ENCODE measurements at regions not wholly inside any gene's neighbourhood (a gene's known extent, or its start where the extent isn't known, plus 50 kb on each side); places are given as distances from the start of the nearest gene placed in this dataset.
A peak's percentile ranks its signal among the peaks of the same experiment; 100 is the strongest.

DNA sequence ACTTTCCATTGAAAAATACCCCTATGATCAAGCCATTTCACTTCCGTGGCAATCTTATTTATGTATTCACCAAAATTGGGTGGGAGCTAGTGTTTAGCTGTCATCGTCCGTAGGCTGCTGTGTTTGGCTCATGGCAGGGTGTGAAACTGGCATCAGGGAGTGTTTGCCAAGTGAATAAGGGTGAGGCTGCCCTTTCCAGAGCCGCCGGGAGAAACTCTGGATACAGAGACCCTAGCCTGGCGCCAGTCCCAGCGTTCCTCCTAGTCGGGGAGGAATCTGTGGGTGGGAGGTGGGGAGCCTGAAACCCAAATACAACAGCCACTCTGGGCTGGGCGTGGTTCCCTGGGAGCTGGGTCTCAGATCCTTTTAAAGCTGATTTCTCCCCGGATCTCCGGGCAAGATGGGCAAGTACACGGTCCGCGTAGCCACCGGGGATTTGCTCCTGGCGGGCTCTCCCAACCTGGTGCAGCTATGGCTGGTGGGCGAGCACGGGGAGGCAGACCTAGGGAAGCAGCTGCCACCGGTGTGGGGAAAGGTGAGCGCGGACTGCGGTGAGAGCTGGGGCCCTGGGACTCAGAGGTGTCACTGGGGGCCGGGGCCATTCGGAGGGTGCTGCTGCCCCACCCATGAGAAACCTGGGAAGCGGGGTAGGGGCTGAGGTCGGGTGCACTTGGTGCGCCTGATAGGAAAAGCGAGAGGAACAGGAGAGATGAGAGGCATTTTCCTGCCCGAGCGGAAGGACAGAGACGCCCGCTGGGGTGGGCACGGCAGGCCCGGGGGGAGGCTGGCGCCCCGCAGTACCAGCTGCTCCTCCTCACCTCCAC, 62.1 kb upstream of the TEKT1 start:
- no peaks in the 10 kb centered on the region for H4K20me1 ChIP-seq (ENCODE audit: insufficient read depth, low read length)
- no peak overlapping the region for H3K4me3 ChIP-seq (ENCODE audit: insufficient read depth, low read length)
- no peaks in the 10 kb centered on the region for H3K36me3 ChIP-seq (ENCODE audit: insufficient read depth, low read length)
- H3K79me2 ChIP-seq (ENCODE audit: insufficient read depth, low read length): no peaks in the 10 kb centered on the region
- no peaks in the 10 kb centered on the region for H3K4me1 ChIP-seq (ENCODE audit: insufficient read depth, low read length)
- peaks cover 40% of the 10 kb centered on the region for H3K27me3 ChIP-seq (ENCODE audit: insufficient read depth, low read length)
- H3K4me2 ChIP-seq (ENCODE audit: insufficient read depth, low read length): no peak overlapping the region
- no peak overlapping the region for H2AFZ ChIP-seq (ENCODE audit: low read length)
- H3K27ac ChIP-seq (ENCODE audit: low read depth, low read length): no peak overlapping the region
- TF ChIP-seq, protein P1, sequence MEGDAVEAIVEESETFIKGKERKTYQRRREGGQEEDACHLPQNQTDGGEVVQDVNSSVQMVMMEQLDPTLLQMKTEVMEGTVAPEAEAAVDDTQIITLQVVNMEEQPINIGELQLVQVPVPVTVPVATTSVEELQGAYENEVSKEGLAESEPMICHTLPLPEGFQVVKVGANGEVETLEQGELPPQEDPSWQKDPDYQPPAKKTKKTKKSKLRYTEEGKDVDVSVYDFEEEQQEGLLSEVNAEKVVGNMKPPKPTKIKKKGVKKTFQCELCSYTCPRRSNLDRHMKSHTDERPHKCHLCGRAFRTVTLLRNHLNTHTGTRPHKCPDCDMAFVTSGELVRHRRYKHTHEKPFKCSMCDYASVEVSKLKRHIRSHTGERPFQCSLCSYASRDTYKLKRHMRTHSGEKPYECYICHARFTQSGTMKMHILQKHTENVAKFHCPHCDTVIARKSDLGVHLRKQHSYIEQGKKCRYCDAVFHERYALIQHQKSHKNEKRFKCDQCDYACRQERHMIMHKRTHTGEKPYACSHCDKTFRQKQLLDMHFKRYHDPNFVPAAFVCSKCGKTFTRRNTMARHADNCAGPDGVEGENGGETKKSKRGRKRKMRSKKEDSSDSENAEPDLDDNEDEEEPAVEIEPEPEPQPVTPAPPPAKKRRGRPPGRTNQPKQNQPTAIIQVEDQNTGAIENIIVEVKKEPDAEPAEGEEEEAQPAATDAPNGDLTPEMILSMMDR (IDR thresholded peaks at IDR 0.05; ENCODE audit: extremely low read depth, low read depth, low read length): no peak
- H3K9me3 ChIP-seq (ENCODE audit: low read depth, low read length): no peaks in the 10 kb centered on the region
- DNase-seq (ENCODE audit: insufficient read length, low spot score, missing footprints): peak; percentile 45

DNA sequence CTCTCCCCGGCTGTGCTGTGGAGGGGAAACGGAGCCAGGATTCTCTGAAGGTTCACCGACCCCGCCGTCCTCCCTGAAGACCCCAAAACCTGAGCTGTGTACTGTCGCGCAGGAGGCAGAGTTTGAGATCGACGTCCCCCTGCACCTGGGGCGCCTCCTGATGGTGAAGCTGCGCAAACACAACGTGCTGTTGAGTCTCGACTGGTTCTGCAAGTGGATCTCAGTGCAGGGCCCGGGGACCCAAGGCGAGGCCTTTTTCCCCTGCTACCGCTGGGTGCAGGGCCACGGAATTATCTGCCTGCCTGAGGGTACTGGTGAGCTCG, 62.6 kb upstream of the TEKT1 start:
- Histone ChIP-seq H3K4me2 (ENCODE audit: insufficient read depth, low read length) (no peak overlapping the region), H3K9me3 (ENCODE audit: low read depth, low read length) (no peaks in the 10 kb centered on the region), H3K4me3 (ENCODE audit: insufficient read depth, low read length) (no peak overlapping the region), H3K27me3 (ENCODE audit: insufficient read depth, low read length) (peaks cover 40% of the 10 kb centered on the region), H3K27ac (ENCODE audit: low read depth, low read length) (no peak overlapping the region), H3K36me3 (ENCODE audit: insufficient read depth, low read length) (no peaks in the 10 kb centered on the region), H3K4me1 (ENCODE audit: insufficient read depth, low read length) (no peaks in the 10 kb centered on the region), H2AFZ (ENCODE audit: low read length) (no peak overlapping the region), H3K79me2 (ENCODE audit: insufficient read depth, low read length) (no peaks in the 10 kb centered on the region), H4K20me1 (ENCODE audit: insufficient read depth, low read length) (no peaks in the 10 kb centered on the region)
- DNase-seq (ENCODE audit: insufficient read length, low spot score, missing footprints): peak; percentile 76
- TF ChIP-seq, protein P1 (IDR thresholded peaks at IDR 0.05; ENCODE audit: extremely low read depth, low read depth, low read length): peak; percentile 30

DNA sequence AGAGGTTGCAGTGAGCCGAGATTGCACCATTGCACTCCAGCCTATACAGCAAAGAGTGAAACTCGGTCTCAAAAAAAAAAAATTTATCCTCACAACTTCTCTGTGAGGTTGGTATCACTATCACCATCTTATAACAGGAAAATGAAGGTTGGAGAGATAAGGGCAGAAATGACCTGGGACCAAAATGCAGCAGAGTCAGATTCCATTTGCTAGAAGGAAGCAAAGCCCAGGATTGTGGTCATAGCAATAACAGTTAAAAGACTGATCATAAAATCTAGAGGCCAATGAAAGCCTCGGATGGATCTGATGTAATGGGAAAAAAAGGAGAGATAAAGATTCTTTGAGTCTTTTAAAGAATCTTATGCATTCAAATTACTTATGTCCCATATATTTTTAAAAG, 69.6 kb upstream of the TEKT1 start:
- Histone ChIP-seq H2AFZ (ENCODE audit: low read length) (no peak overlapping the region), H4K20me1 (ENCODE audit: insufficient read depth, low read length) (no peaks in the 10 kb centered on the region), H3K4me1 (ENCODE audit: insufficient read depth, low read length) (no peaks in the 10 kb centered on the region), H3K27me3 (ENCODE audit: insufficient read depth, low read length) (peaks cover 6% of the 10 kb centered on the region), H3K27ac (ENCODE audit: low read depth, low read length) (no peak overlapping the region), H3K4me2 (ENCODE audit: insufficient read depth, low read length) (no peak overlapping the region), H3K79me2 (ENCODE audit: insufficient read depth, low read length) (no peaks in the 10 kb centered on the region), H3K36me3 (ENCODE audit: insufficient read depth, low read length) (no peaks in the 10 kb centered on the region), H3K9me3 (ENCODE audit: low read depth, low read length) (no peaks in the 10 kb centered on the region), H3K4me3 (ENCODE audit: insufficient read depth, low read length) (no peak overlapping the region)
- TF ChIP-seq, protein P1 (IDR thresholded peaks at IDR 0.05; ENCODE audit: extremely low read depth, low read depth, low read length): no peak
- peak; percentile 37 for DNase-seq (ENCODE audit: insufficient read length, low spot score, missing footprints)

DNA sequence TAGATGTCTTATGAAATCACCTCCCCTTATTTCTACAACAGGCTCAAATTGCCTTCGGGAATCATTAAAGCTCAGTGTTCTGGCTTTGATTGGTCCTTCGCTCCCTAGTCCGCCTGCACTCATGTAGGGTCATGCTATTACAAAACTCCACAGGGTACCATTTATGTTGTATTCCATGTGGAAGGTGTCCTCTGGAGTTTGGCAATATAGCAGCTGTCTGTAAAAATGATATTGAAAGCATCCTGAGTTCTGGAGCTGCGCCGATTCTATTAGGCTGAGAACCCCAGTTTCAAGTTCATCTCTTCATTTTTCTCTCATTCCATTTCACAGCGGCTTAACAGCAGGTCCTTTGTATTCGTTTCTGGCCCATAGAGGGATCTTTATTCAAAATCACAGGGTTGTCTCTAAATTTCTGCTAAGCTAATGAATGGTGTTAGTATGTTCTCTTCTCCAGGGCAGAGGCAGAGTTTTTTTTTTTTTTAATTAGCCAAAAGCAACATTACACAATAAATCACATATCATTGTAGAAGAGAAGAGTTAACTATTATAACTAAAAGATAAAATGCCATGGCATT, 71.9 kb upstream of the TEKT1 start:
- Histone ChIP-seq H3K27ac (ENCODE audit: low read depth, low read length) (no peak overlapping the region), H3K79me2 (ENCODE audit: insufficient read depth, low read length) (no peaks in the 10 kb centered on the region), H3K4me2 (ENCODE audit: insufficient read depth, low read length) (no peak overlapping the region), H3K36me3 (ENCODE audit: insufficient read depth, low read length) (no peaks in the 10 kb centered on the region), H3K27me3 (ENCODE audit: insufficient read depth, low read length) (no peaks in the 10 kb centered on the region), H4K20me1 (ENCODE audit: insufficient read depth, low read length) (no peaks in the 10 kb centered on the region), H3K4me3 (ENCODE audit: insufficient read depth, low read length) (no peak overlapping the region), H3K4me1 (ENCODE audit: insufficient read depth, low read length) (no peaks in the 10 kb centered on the region), H2AFZ (ENCODE audit: low read length) (no peak overlapping the region), H3K9me3 (ENCODE audit: low read depth, low read length) (no peaks in the 10 kb centered on the region)
- TF ChIP-seq, protein P1 (IDR thresholded peaks at IDR 0.05; ENCODE audit: extremely low read depth, low read depth, low read length): no peak
- DNase-seq (ENCODE audit: insufficient read length, low spot score, missing footprints): no peak
